Activated B cell treated with CpG ODN at 0.5 μM for 24 hours (primary cell): ENCODE measurements at regions not wholly inside any gene's neighbourhood (a gene's known extent, or its start where the extent isn't known, plus 50 kb on each side); places are given as distances from the start of the nearest gene placed in this dataset.

Experiments used
- ATAC-seq: fragments of 200-7000 bp; cut with Tn5 transposase; one replicate; pipeline ENCODE4 v1.10.0; 2021; ENCODE audit warnings: low read depth, mild to moderate bottlenecking, moderate library complexity
- CTCF ChIA-PET: fragments of 350-600 bp; sonication (Branson Sonifier 250); formaldehyde crosslinking; loops from one replicate; lab custom pipeline; 2021; ENCODE audit warnings: antibody characterized with exemption; lab: Charles Lee
- POLR2A ChIA-PET: fragments of 350-600 bp; sonication (Branson Sonifier 250); formaldehyde crosslinking; loops from one replicate; lab custom pipeline; 2021; ENCODE audit warnings: antibody characterized with exemption; lab: Charles Lee
- DNase-seq: peaks from one replicate; pipeline ENCODE4 v3.0.0; 2022
- H3K27ac Mint-ChIP-seq: one replicate; pipeline ENCODE4 v1.8.0; 2020; ENCODE audit warnings: mixed read lengths
- H3K27me3 Mint-ChIP-seq: one replicate; pipeline ENCODE4 v1.8.0; 2021; ENCODE audit warnings: mixed read lengths
- H3K36me3 Mint-ChIP-seq: one replicate; pipeline ENCODE4 v1.8.0; 2021; ENCODE audit warnings: low read depth, mixed read lengths
- H3K4me1 Mint-ChIP-seq: one replicate; pipeline ENCODE4 v1.8.0; 2021; ENCODE audit warnings: mixed read lengths
- H3K4me3 Mint-ChIP-seq: one replicate; pipeline ENCODE4 v1.8.0; 2020; ENCODE audit warnings: mild to moderate bottlenecking, mixed read lengths
- H3K9me3 Mint-ChIP-seq: one replicate; pipeline ENCODE4 v1.8.0; 2020; ENCODE audit warnings: mixed read lengths
- intact Hi-C: fragments of 100-400 bp; cut with micrococcal nuclease; formaldehyde crosslinking; loops from one replicate; pipeline ENCODE4 v1.15.1; 2024
- TF ChIP-seq, protein P1 (sequence below): fragments of 200-600 bp; IDR thresholded peaks from one replicate; pipeline ENCODE4 v1.8.0; 2022; ENCODE audit warnings: antibody characterized with exemption, mild to moderate bottlenecking

DNA sequence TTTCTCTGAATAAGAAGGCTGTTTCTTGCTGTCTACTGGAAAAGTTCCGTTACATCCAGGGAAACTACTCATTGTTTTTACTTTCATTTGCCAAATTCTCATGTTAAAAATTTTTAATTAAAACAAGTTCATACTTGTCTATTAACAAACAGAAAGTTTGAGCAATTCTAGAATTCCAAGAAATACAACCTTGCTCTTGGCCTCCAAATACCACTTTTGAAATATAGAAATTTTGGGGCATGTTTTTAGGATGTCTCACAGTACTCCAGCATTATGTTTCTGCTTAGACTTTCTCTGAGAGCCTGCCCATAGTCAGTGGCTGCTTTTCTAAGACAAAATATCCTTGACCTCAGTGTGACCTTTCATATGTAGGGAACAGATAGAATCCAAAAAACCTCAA is 228.7 kb upstream of the RND3 start:
- intact Hi-C loops: no loop called here

DNA sequence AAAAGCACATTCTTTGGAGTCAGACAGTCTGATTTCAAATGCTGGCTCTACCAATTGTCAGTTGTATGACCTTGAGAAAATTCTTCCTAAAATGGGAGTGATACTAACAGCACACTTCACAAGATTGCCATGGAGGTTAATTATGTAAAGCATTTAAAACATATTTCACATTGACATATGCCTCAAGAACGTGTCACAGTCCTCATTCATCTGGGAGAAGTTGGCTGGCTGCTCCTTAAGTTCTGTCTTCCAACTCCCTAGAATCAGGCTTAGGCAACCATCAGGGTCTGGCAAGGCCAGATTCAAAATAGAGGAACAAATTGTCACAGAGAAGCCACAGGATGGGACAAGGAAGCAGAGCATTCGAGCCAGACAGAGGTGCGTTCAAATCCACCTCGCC is 228.0 kb upstream of the RND3 start:
- TF ChIP-seq, protein P1, sequence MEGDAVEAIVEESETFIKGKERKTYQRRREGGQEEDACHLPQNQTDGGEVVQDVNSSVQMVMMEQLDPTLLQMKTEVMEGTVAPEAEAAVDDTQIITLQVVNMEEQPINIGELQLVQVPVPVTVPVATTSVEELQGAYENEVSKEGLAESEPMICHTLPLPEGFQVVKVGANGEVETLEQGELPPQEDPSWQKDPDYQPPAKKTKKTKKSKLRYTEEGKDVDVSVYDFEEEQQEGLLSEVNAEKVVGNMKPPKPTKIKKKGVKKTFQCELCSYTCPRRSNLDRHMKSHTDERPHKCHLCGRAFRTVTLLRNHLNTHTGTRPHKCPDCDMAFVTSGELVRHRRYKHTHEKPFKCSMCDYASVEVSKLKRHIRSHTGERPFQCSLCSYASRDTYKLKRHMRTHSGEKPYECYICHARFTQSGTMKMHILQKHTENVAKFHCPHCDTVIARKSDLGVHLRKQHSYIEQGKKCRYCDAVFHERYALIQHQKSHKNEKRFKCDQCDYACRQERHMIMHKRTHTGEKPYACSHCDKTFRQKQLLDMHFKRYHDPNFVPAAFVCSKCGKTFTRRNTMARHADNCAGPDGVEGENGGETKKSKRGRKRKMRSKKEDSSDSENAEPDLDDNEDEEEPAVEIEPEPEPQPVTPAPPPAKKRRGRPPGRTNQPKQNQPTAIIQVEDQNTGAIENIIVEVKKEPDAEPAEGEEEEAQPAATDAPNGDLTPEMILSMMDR: no peak
- ChIA-PET POLR2A (no interaction called here), CTCF (no interaction called here)
- intact Hi-C loops: no loop called here
- no peak overlapping the region for H3K4me3 Mint-ChIP-seq
- peaks cover 4% of the 10 kb centered on the region for H3K9me3 Mint-ChIP-seq
- no peaks in the 10 kb centered on the region for H3K27me3 Mint-ChIP-seq
- H3K27ac Mint-ChIP-seq: no peak overlapping the region
- H3K4me1 Mint-ChIP-seq: no peaks in the 10 kb centered on the region
- ATAC-seq (no peak), DNase-seq (no peak)
- H3K36me3 Mint-ChIP-seq: no peaks in the 10 kb centered on the region

More for the DNA sequence above, 228.7 kb upstream of the RND3 start:
- no peaks in the 10 kb centered on the region for H3K36me3 Mint-ChIP-seq
- H3K9me3 Mint-ChIP-seq: peaks cover 6% of the 10 kb centered on the region
- TF ChIP-seq, protein P1: no peak
- ChIA-PET CTCF (no interaction called here), POLR2A (no interaction called here)
- H3K27ac Mint-ChIP-seq: no peak overlapping the region
- no peaks in the 10 kb centered on the region for H3K4me1 Mint-ChIP-seq
- no peaks in the 10 kb centered on the region for H3K27me3 Mint-ChIP-seq
- no peak for ATAC-seq
- no peak for DNase-seq
- H3K4me3 Mint-ChIP-seq: no peak overlapping the region

DNA sequence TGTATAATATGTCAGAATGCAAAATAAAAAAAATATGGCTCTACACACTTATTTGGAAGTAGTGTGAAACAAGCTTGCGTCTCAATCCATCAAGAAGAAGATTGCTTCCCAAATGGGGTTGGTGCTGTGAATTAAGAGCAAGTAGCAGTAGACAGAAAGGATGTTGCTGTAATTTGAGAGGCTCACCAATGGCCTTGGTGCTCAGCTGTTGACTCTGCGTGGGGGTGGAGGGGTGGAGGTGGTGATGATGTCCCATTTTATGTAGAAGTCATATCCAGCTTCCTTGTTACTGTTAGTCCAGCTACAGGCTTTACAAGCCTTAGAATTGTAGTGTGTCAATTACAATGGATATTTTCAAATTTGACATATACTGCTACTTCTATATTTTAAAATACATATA is 223.4 kb upstream of the RND3 start:
- TF ChIP-seq, protein P1: no peak
- ChIA-PET POLR2A (no interaction called here), CTCF (no interaction called here)
- DNase-seq: no peak
- Mint-ChIP-seq H3K36me3 (no peaks in the 10 kb centered on the region), H3K27ac (no peak overlapping the region), H3K9me3 (no peaks in the 10 kb centered on the region), H3K4me3 (no peak overlapping the region), H3K27me3 (no peaks in the 10 kb centered on the region), H3K4me1 (no peaks in the 10 kb centered on the region)
- ATAC-seq: no peak
- intact Hi-C loops: no loop called here

DNA sequence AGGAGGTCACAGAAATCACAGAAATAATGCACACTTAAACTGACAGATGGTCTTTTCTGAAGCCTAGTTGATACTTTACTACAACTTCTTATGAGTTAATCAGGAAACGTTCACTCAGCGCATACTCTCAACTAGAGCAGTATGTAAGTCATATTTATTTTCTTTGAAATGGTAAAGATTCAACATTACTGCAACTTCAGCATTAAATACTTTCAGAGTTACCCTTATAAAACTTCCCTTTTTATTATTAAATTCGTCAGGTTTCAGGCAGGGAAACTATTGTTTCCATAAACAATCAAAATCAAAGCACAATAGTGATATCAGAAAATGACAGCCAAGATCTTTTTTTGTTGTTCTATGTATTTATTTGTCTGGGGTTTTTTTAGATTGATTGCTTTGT is 222.6 kb upstream of the RND3 start:
- Mint-ChIP-seq H3K27ac (no peak overlapping the region), H3K4me1 (no peaks in the 10 kb centered on the region), H3K4me3 (no peak overlapping the region), H3K27me3 (no peaks in the 10 kb centered on the region), H3K9me3 (no peaks in the 10 kb centered on the region), H3K36me3 (no peaks in the 10 kb centered on the region)
- ATAC-seq: no peak
- TF ChIP-seq, protein P1: no peak
- ChIA-PET CTCF (no interaction called here), POLR2A (no interaction called here)
- DNase-seq: no peak
- intact Hi-C loops: no loop called here

DNA sequence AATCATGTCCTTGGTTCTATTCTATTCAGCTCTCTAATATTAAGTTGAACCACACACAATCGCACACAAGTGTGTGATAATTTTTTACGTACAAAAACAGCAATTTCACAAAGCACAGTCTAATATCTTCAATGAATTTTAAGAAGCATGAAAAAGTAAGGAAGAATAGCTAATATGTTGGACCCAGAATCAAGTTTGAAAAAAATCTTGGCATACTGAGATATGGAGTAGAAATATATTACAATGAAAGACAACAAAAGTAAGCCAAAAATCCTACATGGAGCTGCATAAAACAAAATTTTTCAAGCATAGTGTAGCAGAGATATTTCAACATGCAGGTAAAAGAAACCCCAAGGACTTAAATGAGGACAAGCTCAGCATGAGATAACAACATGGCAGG is 219.1 kb upstream of the RND3 start:
- ChIA-PET CTCF (no interaction called here), POLR2A (no interaction called here)
- ATAC-seq (no peak), DNase-seq (no peak)
- TF ChIP-seq, protein P1: no peak
- no peaks in the 10 kb centered on the region for H3K36me3 Mint-ChIP-seq
- H3K4me1 Mint-ChIP-seq: no peaks in the 10 kb centered on the region
- no peaks in the 10 kb centered on the region for H3K27me3 Mint-ChIP-seq
- intact Hi-C loops: no loop called here
- no peak overlapping the region for H3K4me3 Mint-ChIP-seq
- no peak overlapping the region for H3K27ac Mint-ChIP-seq
- H3K9me3 Mint-ChIP-seq: no peaks in the 10 kb centered on the region
